Activated CD4-positive, CD25-positive, alpha-beta regulatory T cell (primary cell): ENCODE measurements at regions not wholly inside any gene's neighbourhood (a gene's known extent, or its start where the extent isn't known, plus 50 kb on each side); places are given as distances from the start of the nearest gene placed in this dataset.
"Not testable (repeated sequence)": the region's sequence is repeated elsewhere in the genome, so short reads cannot be mapped to it uniquely, and the experiment has no call there.

Experiments used
- DNase-seq, 4 experiments: peaks; one replicate each; lab custom pipeline; 2025; lab: John Stamatoyannopoulos, UW

DNA sequence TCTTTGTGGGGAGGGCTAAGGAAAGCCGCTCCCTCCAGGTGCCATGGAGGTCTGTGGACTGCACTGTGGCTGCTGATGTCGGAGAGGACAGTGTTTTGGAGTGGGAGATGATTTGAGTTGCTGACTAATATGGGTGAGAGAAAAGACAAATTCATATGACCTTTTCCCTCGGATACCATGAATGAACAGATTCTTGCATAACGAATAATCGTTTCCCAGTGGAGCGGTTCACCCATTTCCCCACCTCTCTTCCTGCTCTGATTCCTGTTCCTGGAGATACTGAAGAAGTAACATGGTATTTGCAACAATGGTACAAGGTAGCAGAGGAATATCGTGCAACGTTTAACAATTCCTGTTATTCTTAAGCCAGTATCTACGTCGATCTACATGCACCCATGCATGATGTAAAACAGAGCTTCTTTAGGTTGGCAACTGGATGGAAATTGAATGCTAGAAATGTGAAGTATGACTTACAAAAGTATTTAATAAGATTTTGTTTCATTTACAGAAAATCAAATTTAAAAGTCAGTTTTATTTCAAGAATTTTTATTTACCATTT lies 227.1 kb downstream of the TOMM20 start:
- DNase-seq: no peak

GRCh38 chr1:234900595-234900994 lies 228.0 kb downstream of the TOMM20 start:
- DNase-seq: no peak

DNA sequence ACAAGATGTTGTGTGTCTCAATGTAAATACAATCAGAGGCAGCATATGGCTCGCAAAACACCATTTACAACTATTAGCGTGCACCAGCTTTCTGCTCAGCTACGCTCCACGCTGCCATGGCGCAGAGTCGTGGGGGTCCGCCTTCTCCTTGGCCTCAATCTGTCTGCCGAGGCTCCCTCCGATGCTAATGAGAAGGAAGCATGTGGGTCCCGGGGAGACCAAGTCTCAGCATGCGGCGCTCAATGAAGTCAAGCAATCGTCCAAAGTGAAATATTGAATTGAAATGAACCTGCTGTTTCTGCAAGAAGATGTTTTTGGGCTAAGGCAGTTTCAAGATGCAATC lies 228.9 kb downstream of the TOMM20 start:
- DNase-seq: no peak

GRCh38 chr1:234899041-234899729 lies 229.5 kb downstream of the TOMM20 start:
- DNase-seq: no peak

GRCh38 chr1:234898455-234899033 lies 230.1 kb downstream of the TOMM20 start:
- DNase-seq: no peak

GRCh38 chr1:234897754-234898454 lies 230.7 kb downstream of the TOMM20 start:
- no peak for DNase-seq

- DNase-seq: no peak
Observed at GRCh38 chr1:234897390-234897749, 231.3 kb downstream of the TOMM20 start.

DNA sequence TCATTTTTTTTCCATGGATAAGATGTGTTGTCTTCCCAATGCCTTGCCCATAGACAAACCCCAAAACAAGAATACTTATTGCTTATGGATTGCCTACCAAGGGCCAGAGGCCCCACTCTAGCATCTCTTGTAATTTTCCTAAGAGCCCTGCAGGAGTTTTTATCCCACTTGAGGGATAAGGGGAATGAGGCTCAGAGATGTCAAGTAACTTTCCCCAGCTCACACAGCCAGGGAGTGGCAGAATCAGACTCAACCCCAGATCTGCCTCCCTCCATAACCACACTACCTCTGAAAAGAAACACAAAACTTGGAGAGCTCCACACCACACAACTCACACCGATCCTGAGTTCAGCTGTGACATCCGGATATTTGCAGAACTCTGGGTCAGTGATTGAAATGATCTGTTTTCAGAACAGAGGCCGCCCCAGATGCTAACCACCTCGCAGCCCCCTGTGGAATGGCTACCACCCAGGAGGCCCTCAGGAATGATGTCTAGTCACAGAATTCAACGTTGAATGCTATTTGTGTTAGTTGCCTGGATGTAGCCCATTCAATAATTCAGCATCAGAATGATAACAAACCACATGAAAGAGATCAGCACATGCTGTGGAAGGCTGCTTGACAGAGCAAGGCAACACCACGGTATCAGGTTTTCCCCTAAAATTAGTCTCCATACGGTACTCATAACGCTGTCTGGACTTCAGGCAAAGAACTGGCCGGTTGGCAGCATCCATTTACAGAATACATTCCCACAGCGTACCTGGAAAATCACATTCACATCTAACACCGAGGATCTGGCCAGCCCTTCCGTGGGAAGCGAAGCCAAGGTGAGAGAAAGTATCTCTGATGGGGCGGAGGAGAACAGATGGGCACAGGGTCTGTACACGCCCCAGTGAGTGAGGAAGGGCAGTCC lies 231.9 kb downstream of the TOMM20 start:
- no peak for DNase-seq

GRCh38 chr1:234893725-234894630 lies 234.7 kb downstream of the TOMM20 start:
- peak in 1 of 4 experiments; percentile 22 for DNase-seq

- DNase-seq: no peak
Observed at GRCh38 chr1:234893359-234893724, 235.3 kb downstream of the TOMM20 start.

GRCh38 chr1:234892642-234893041 lies 236.0 kb downstream of the TOMM20 start:
- DNase-seq: no peak

- no peak for DNase-seq
Observed at GRCh38 chr1:234891427-234891826, 237.2 kb downstream of the TOMM20 start.

- no peak for DNase-seq
Observed at GRCh38 chr1:234889643-234890042, 239.0 kb downstream of the TOMM20 start.

GRCh38 chr1:234888247-234888646 lies 240.4 kb downstream of the TOMM20 start:
- not testable (repeated sequence) for DNase-seq

- no peak for DNase-seq
Observed at GRCh38 chr1:234887016-234887900, 241.4 kb downstream of the TOMM20 start.

GRCh38 chr1:234886081-234886984 lies 242.3 kb downstream of the TOMM20 start:
- no peak for DNase-seq

DNA sequence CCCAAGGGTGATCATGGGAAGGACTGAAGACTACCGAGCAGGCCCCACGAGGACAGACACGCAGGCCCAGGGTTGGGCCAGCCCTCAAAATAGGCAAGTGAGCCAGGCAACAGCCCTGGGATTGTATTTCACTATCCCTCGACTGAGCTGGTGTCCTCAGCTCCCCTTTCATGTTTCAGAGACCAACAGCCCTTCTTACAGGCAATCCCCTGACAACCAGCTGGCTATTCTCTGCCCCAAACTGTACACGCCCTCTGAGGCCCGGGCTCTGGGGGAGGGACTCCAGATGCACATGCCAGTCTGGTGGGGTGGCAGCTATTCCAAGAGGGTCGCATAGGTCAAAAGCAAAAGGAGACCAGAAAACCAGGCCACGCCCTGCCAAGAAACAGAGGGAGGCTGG lies 243.0 kb downstream of the TOMM20 start:
- DNase-seq: no peak

GRCh38 chr1:234884701-234885100 lies 243.9 kb downstream of the TOMM20 start:
- DNase-seq: no peak

DNA sequence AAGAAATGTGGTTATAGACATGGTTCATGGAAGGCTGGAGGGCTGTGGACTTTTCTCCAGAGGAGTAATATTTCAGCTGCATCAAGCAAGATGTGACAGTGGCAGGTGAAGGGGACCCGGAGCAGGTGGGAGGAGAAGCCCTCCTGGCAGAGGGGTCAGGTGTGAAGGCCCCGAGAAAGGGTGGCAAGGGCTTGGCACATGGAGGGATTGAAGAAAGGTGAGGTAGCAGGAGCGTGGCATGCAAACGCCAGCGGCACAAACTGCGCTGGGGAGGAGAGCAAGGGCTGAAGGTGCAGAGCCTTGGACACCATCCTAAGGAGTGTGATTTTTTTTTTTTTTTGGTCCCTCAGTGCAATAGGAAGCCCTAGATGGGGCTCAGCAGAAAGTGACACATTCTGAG lies 244.6 kb downstream of the TOMM20 start:
- no peak for DNase-seq
